Stomach (tissue), 4 donors: ENCODE measurements at regions not wholly inside any gene's neighbourhood (a gene's known extent, or its start where the extent isn't known, plus 50 kb on each side); places are given as distances from the start of the nearest gene placed in this dataset.

Experiments used
- CTCF ChIP-seq, 7 experiments: fragments of 450-650 bp in 4 of 7; fragments of 200-600 bp in 3 of 7; sonication (generic) in 3 of 7; IDR thresholded peaks; one replicate each; pipeline ENCODE4 v1.5.1; 2016 to 2019; ENCODE audit warnings: antibody characterized with exemption in 7 of 7, control low read depth in 2 of 7, mild to moderate bottlenecking in 1 of 7
- EP300 ChIP-seq: sonication (generic); formaldehyde crosslinking; IDR thresholded peaks from one replicate; pipeline ENCODE4 v1.6.1; 2017; ENCODE audit warnings: antibody characterized with exemption

DNA sequence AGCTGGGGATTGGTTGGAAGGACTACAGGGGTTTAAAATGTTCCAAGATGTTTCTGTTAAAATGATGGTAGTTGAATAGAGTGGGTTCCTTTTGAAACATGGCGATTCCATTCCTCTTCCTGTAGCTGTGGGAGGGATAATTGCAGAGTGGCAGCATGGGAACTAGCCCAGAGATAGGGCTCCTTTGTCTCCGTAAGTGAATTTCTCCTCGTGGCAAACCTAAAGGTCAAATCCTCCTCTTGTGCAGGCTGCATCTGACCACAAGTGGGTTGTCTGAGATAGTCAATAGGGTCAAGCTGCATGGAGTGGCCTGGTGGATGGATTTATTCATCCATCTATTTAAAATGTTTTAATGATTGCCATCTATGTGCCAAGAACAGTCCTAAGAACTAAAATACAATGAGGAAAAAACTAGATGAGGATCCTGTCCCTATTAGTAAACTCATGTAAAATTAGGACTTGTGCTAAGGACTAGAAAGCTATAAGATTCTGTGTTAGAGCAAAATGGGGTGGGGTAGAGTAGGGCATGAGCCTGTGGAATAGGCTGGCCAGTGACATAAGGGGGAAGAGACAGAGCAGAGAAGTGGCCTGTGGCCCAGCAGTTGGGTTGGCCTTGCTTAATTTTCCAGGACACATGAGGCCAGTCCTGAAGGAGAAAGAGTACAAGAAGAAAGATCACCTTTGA is 89.1 kb upstream of the IVNS1ABP start:
- TF ChIP-seq CTCF (IDR thresholded peaks at IDR 0.05) (no peak), EP300 (no peak)
